ENCODE measurements at regions not wholly inside any gene's neighbourhood (a gene's known extent, or its start where the extent isn't known, plus 50 kb on each side); places are given as distances from the start of the nearest gene placed in this dataset.

GRCh38 chr17:71371809-71372208, 749.0 kb upstream of the SOX9 start:
- DNase-seq (ENCODE audit: insufficient read length, low spot score) (no peak), FAIRE-seq (no peak)
- TF ChIP-seq POLR2AphosphoS5 (IDR thresholded peaks at IDR 0.05; ENCODE audit: low read depth, low read length) (no peak), POU2F2 (IDR thresholded peaks at IDR 0.05; ENCODE audit: low read depth, low read length) (no peak), TAF1 (IDR thresholded peaks at IDR 0.05; ENCODE audit: low read depth, low read length) (no peak), SPI1 (IDR thresholded peaks at IDR 0.05; ENCODE audit: low read depth, low read length) (no peak), PAX5 (IDR thresholded peaks at IDR 0.05; ENCODE audit: insufficient read depth, low read length, severe bottlenecking) (no peak)

- no peak for FAIRE-seq
- no peak for DNase-seq (ENCODE audit: insufficient read length, low spot score)
- no peak for TF ChIP-seq POU2F2 (IDR thresholded peaks at IDR 0.05; ENCODE audit: low read depth, low read length)
Observed at GRCh38 chr17:71375948-71376347, 744.9 kb upstream of the SOX9 start.

- no peak for FAIRE-seq
Observed at GRCh38 chr17:71376933-71377332, 743.9 kb upstream of the SOX9 start.

GRCh38 chr17:71378036-71378435, 742.8 kb upstream of the SOX9 start:
- TF ChIP-seq POLR2A (IDR thresholded peaks at IDR 0.05; ENCODE audit: low read depth, low read length): no peak
- TF ChIP-seq PAX5 (IDR thresholded peaks at IDR 0.05; ENCODE audit: insufficient read depth, low read length, severe bottlenecking): no peak
- no peak for TF ChIP-seq POU2F2 (IDR thresholded peaks at IDR 0.05; ENCODE audit: low read depth, low read length)
- TF ChIP-seq POLR2AphosphoS5 (IDR thresholded peaks at IDR 0.05; ENCODE audit: low read depth, low read length): no peak
- no peak for TF ChIP-seq SPI1 (IDR thresholded peaks at IDR 0.05; ENCODE audit: low read depth, low read length)
- no peak for TF ChIP-seq TAF1 (IDR thresholded peaks at IDR 0.05; ENCODE audit: low read depth, low read length)
- no peak for FAIRE-seq
- DNase-seq (ENCODE audit: insufficient read length, low spot score): no peak

More at GRCh38 chr17:71376933-71377332, 743.9 kb upstream of the SOX9 start:
- DNase-seq (ENCODE audit: insufficient read length, low spot score): no peak
- no peak for TF ChIP-seq PAX5 (IDR thresholded peaks at IDR 0.05; ENCODE audit: insufficient read depth, low read length, severe bottlenecking)
- TF ChIP-seq POLR2A (IDR thresholded peaks at IDR 0.05; ENCODE audit: low read depth, low read length): no peak
- no peak for TF ChIP-seq POLR2AphosphoS5 (IDR thresholded peaks at IDR 0.05; ENCODE audit: low read depth, low read length)
- TF ChIP-seq TAF1 (IDR thresholded peaks at IDR 0.05; ENCODE audit: low read depth, low read length): no peak
- TF ChIP-seq POU2F2 (IDR thresholded peaks at IDR 0.05; ENCODE audit: low read depth, low read length): no peak
- TF ChIP-seq SPI1 (IDR thresholded peaks at IDR 0.05; ENCODE audit: low read depth, low read length): no peak

GRCh38 chr17:71378741-71379140, 742.1 kb upstream of the SOX9 start:
- DNase-seq (ENCODE audit: insufficient read length, low spot score) (no peak), FAIRE-seq (no peak)
- TF ChIP-seq POU2F2 (IDR thresholded peaks at IDR 0.05; ENCODE audit: low read depth, low read length): no peak
- no peak for TF ChIP-seq PAX5 (IDR thresholded peaks at IDR 0.05; ENCODE audit: insufficient read depth, low read length, severe bottlenecking)
- TF ChIP-seq SPI1 (IDR thresholded peaks at IDR 0.05; ENCODE audit: low read depth, low read length): no peak
- TF ChIP-seq TAF1 (IDR thresholded peaks at IDR 0.05; ENCODE audit: low read depth, low read length): no peak
- no peak for TF ChIP-seq POLR2AphosphoS5 (IDR thresholded peaks at IDR 0.05; ENCODE audit: low read depth, low read length)
- TF ChIP-seq POLR2A (IDR thresholded peaks at IDR 0.05; ENCODE audit: low read depth, low read length): no peak

- TF ChIP-seq SPI1 (IDR thresholded peaks at IDR 0.05; ENCODE audit: low read depth, low read length) (no peak), POLR2A (IDR thresholded peaks at IDR 0.05; ENCODE audit: low read depth, low read length) (no peak), PAX5 (IDR thresholded peaks at IDR 0.05; ENCODE audit: insufficient read depth, low read length, severe bottlenecking) (no peak), POLR2AphosphoS5 (IDR thresholded peaks at IDR 0.05; ENCODE audit: low read depth, low read length) (no peak), TAF1 (IDR thresholded peaks at IDR 0.05; ENCODE audit: low read depth, low read length) (no peak), POU2F2 (IDR thresholded peaks at IDR 0.05; ENCODE audit: low read depth, low read length) (no peak)
- FAIRE-seq (no peak), DNase-seq (ENCODE audit: insufficient read length, low spot score) (no peak)
Observed at GRCh38 chr17:71379512-71379911, 741.3 kb upstream of the SOX9 start.

- FAIRE-seq: no peak
Observed at GRCh38 chr17:71380535-71380934, 740.3 kb upstream of the SOX9 start.

GRCh38 chr17:71380936-71381335, 739.9 kb upstream of the SOX9 start:
- no peak for TF ChIP-seq TAF1 (IDR thresholded peaks at IDR 0.05; ENCODE audit: low read depth, low read length)
- no peak for TF ChIP-seq POLR2AphosphoS5 (IDR thresholded peaks at IDR 0.05; ENCODE audit: low read depth, low read length)
- TF ChIP-seq PAX5 (IDR thresholded peaks at IDR 0.05; ENCODE audit: insufficient read depth, low read length, severe bottlenecking): no peak
- no peak for TF ChIP-seq SPI1 (IDR thresholded peaks at IDR 0.05; ENCODE audit: low read depth, low read length)
- no peak for TF ChIP-seq POLR2A (IDR thresholded peaks at IDR 0.05; ENCODE audit: low read depth, low read length)
- no peak for TF ChIP-seq POU2F2 (IDR thresholded peaks at IDR 0.05; ENCODE audit: low read depth, low read length)
- no peak for FAIRE-seq
- DNase-seq (ENCODE audit: insufficient read length, low spot score): no peak

More at GRCh38 chr17:71380535-71380934, 740.3 kb upstream of the SOX9 start:
- no peak for DNase-seq (ENCODE audit: insufficient read length, low spot score)
- TF ChIP-seq SPI1 (IDR thresholded peaks at IDR 0.05; ENCODE audit: low read depth, low read length): no peak
- TF ChIP-seq POU2F2 (IDR thresholded peaks at IDR 0.05; ENCODE audit: low read depth, low read length): no peak
- no peak for TF ChIP-seq POLR2A (IDR thresholded peaks at IDR 0.05; ENCODE audit: low read depth, low read length)
- no peak for TF ChIP-seq PAX5 (IDR thresholded peaks at IDR 0.05; ENCODE audit: insufficient read depth, low read length, severe bottlenecking)
- no peak for TF ChIP-seq POLR2AphosphoS5 (IDR thresholded peaks at IDR 0.05; ENCODE audit: low read depth, low read length)

- no peak for DNase-seq (ENCODE audit: insufficient read length, low spot score)
- FAIRE-seq: no peak
- TF ChIP-seq TAF1 (IDR thresholded peaks at IDR 0.05; ENCODE audit: low read depth, low read length): no peak
- TF ChIP-seq PAX5 (IDR thresholded peaks at IDR 0.05; ENCODE audit: insufficient read depth, low read length, severe bottlenecking): no peak
- TF ChIP-seq POLR2A (IDR thresholded peaks at IDR 0.05; ENCODE audit: low read depth, low read length): no peak
- no peak for TF ChIP-seq POLR2AphosphoS5 (IDR thresholded peaks at IDR 0.05; ENCODE audit: low read depth, low read length)
- TF ChIP-seq POU2F2 (IDR thresholded peaks at IDR 0.05; ENCODE audit: low read depth, low read length): no peak
- no peak for TF ChIP-seq SPI1 (IDR thresholded peaks at IDR 0.05; ENCODE audit: low read depth, low read length)
Observed at GRCh38 chr17:71383091-71383490, 737.7 kb upstream of the SOX9 start.

GRCh38 chr17:71387456-71387855, 733.4 kb upstream of the SOX9 start:
- no peak for DNase-seq (ENCODE audit: insufficient read length, low spot score)
- TF ChIP-seq POLR2A (IDR thresholded peaks at IDR 0.05; ENCODE audit: low read depth, low read length): no peak
- TF ChIP-seq PAX5 (IDR thresholded peaks at IDR 0.05; ENCODE audit: insufficient read depth, low read length, severe bottlenecking): no peak
- TF ChIP-seq TAF1 (IDR thresholded peaks at IDR 0.05; ENCODE audit: low read depth, low read length): no peak
- no peak for TF ChIP-seq POLR2AphosphoS5 (IDR thresholded peaks at IDR 0.05; ENCODE audit: low read depth, low read length)
- TF ChIP-seq SPI1 (IDR thresholded peaks at IDR 0.05; ENCODE audit: low read depth, low read length): no peak
- TF ChIP-seq POU2F2 (IDR thresholded peaks at IDR 0.05; ENCODE audit: low read depth, low read length): no peak
- FAIRE-seq: no peak
